HCT116 (cell line): ENCODE measurements at regions not wholly inside any gene's neighbourhood (a gene's known extent, or its start where the extent isn't known, plus 50 kb on each side); places are given as distances from the start of the nearest gene placed in this dataset.

ENCODE experiments used
- ATAC-seq: fragments of 200-7000 bp; cut with Tn5 transposase; 2 replicates; pipeline ENCODE4 v1.9.1; 2020; ENCODE audit warnings: mild to moderate bottlenecking, moderate library complexity
- BruUV-seq: library from RNA; stranded (reverse); fragments of 400-500 nt; replicated peaks from 2 replicates; lab custom pipeline; 2021; lab: Mats Ljungman, UMichigan
- CTCF ChIA-PET: fragments of 300-600 bp; sonication (Branson Sonifier 250); formaldehyde crosslinking; loops from one replicate; lab custom pipeline; 2021; ENCODE audit warnings: antibody characterized with exemption; lab: Charles Lee
- POLR2A ChIA-PET: fragments of 300-600, 350-600 bp; sonication (Branson Sonifier 250); formaldehyde crosslinking; loops from one replicate; lab custom pipeline; 2021; ENCODE audit warnings: antibody characterized with exemption; lab: Charles Lee
- RAD21 ChIA-PET, 2 experiments: fragments of 300-600 bp; sonication (Branson Sonifier 250); formaldehyde crosslinking; loops; one replicate each; lab custom pipeline; 2023; ENCODE audit warnings: low total read pairs in 2 of 2; ENCODE audit not compliant: uncharacterized antibody in 2 of 2, unreplicated experiment in 2 of 2, low non-redundant PET in 1 of 2; lab: Charles Lee
- DNase-seq: peaks from one replicate; pipeline ENCODE4 v3.0.0-alpha.2; 2010; ENCODE audit warnings: low read depth, low spot score
- H2AFZ ChIP-seq: fragments of 200-600 bp; shearing (Covaris generic), sonication (generic); 2 replicates; pipeline ENCODE4 v1.6.1; 2017; ENCODE audit warnings: low read depth, mixed run types, mixed read lengths, antibody characterized with exemption, low read length; ENCODE audit not compliant: poor library complexity, severe bottlenecking
- H3K27ac ChIP-seq: 2 replicates; pipeline ENCODE4 v1.5.1; 2012; ENCODE audit warnings: low read depth, low read length
- H3K27me3 ChIP-seq: fragments of 200-600 bp; sonication (generic); 2 replicates; pipeline ENCODE4 v1.6.1; 2016; ENCODE audit warnings: mixed run types, low read length, mixed read lengths; ENCODE audit not compliant: insufficient read depth
- H3K36me3 ChIP-seq, 2 experiments: fragments of 200-500 bp in 1 of 2; fragments of 200-600 bp in 1 of 2; sonication (Bioruptor generic) in 1 of 2; sonication (generic) in 1 of 2; 2 replicates each; pipeline versions ENCODE4 v1.5.1 to v1.6.1; 2014 to 2016; ENCODE audit warnings: low read length in 2 of 2, inconsistent platforms in 1 of 2, mixed read lengths in 1 of 2, mixed run types in 1 of 2; ENCODE audit not compliant: insufficient read depth in 2 of 2, control insufficient read depth in 1 of 2
- H3K4me1 ChIP-seq, 2 experiments: fragments of 200-600 bp in 1 of 2; sonication (generic) in 1 of 2; 2 replicates each; pipeline versions ENCODE4 v1.5.1 to v1.6.1; 2012 to 2017; ENCODE audit warnings: low read length in 2 of 2, inconsistent platforms in 1 of 2, mild to moderate bottlenecking in 1 of 2, mixed read lengths in 1 of 2, mixed run types in 1 of 2, moderate library complexity in 1 of 2; ENCODE audit not compliant: insufficient read depth in 2 of 2, control insufficient read depth in 1 of 2
- H3K4me2 ChIP-seq: fragments of 200-600 bp; sonication (generic); 2 replicates; pipeline ENCODE4 v1.6.1; 2017; ENCODE audit warnings: mixed run types, low read length, mixed read lengths
- H3K4me3 ChIP-seq, 2 experiments: fragments of 200-600 bp in 1 of 2; sonication (generic) in 1 of 2; replicated peaks in 1 of 2; 2 replicates each; pipeline ENCODE4 v1.5.1; 2011 to 2016; ENCODE audit warnings: low read length in 2 of 2, control low read depth in 1 of 2, low read depth in 1 of 2, mild to moderate bottlenecking in 1 of 2, mixed read lengths in 1 of 2, mixed run types in 1 of 2
- H3K79me2 ChIP-seq: fragments of 200-600 bp; sonication (generic); 2 replicates; pipeline ENCODE4 v1.6.1; 2017; ENCODE audit warnings: mild to moderate bottlenecking, mixed run types, low read length, moderate library complexity, mixed read lengths; ENCODE audit not compliant: insufficient read depth
- H3K9ac ChIP-seq: fragments of 200-600 bp; sonication (generic); 2 replicates; pipeline ENCODE4 v1.6.1; 2016; ENCODE audit warnings: low read length, mixed read lengths
- H3K9me2 ChIP-seq: fragments of 200-600 bp; sonication (generic), shearing (Covaris generic); 2 replicates; pipeline ENCODE4 v1.6.1; 2017; ENCODE audit warnings: mixed run types, mild to moderate bottlenecking, moderate library complexity; ENCODE audit not compliant: insufficient read depth
- H3K9me3 ChIP-seq, 2 experiments: fragments of 200-500 bp in 1 of 2; fragments of 200-600 bp in 1 of 2; sonication (Bioruptor generic) in 1 of 2; sonication (generic) in 1 of 2; 2 replicates each; pipeline ENCODE4 v1.6.1; 2014 to 2017; ENCODE audit warnings: low read length in 2 of 2, mixed read lengths in 2 of 2, inconsistent platforms in 1 of 2, low read depth in 1 of 2, mild to moderate bottlenecking in 1 of 2, mixed run types in 1 of 2, moderate library complexity in 1 of 2; ENCODE audit not compliant: control insufficient read depth in 1 of 2, insufficient read depth in 1 of 2
- H4K20me1 ChIP-seq: fragments of 200-600 bp; sonication (generic), shearing (Covaris generic); 2 replicates; pipeline ENCODE4 v1.6.1; 2017; ENCODE audit warnings: mixed run types, mild to moderate bottlenecking, moderate library complexity; ENCODE audit not compliant: insufficient read depth
- ATF3 ChIP-seq: IDR thresholded peaks from 2 replicates; pipeline ENCODE4 v1.6.1; 2012
- CBX3 ChIP-seq: IDR thresholded peaks from 2 replicates; pipeline ENCODE4 v1.6.1; 2012; ENCODE audit warnings: low read depth
- CEBPB ChIP-seq: IDR thresholded peaks from 2 replicates; pipeline ENCODE4 v1.6.1; 2012; ENCODE audit warnings: low read depth
- EGR1 ChIP-seq: IDR thresholded peaks from 2 replicates; pipeline ENCODE4 v1.6.1; 2012; ENCODE audit warnings: low read depth
- ELF1 ChIP-seq: IDR thresholded peaks from 2 replicates; pipeline ENCODE4 v1.6.1; 2012; ENCODE audit warnings: low read depth, borderline replicate concordance
- EZH2 ChIP-seq: fragments of 200-600 bp; sonication (generic); IDR thresholded peaks from 2 replicates; pipeline ENCODE4 v1.6.1; 2017; ENCODE audit warnings: antibody characterized with exemption, mixed run types
- EZH2phosphoT487 ChIP-seq: fragments of 200-600 bp; IDR thresholded peaks from 2 replicates; pipeline ENCODE4 v1.6.1; 2018; ENCODE audit warnings: antibody characterized with exemption, borderline replicate concordance
- FOSL1 ChIP-seq: IDR thresholded peaks from 2 replicates; pipeline ENCODE4 v1.6.1; 2012; ENCODE audit warnings: low read depth
- POLR2A ChIP-seq: IDR thresholded peaks from 2 replicates; pipeline ENCODE4 v1.7.0; 2011; ENCODE audit warnings: borderline replicate concordance; ENCODE audit not compliant: insufficient read depth, insufficient read length; ENCODE audit errors: extremely low read depth
- RAD21 ChIP-seq: IDR thresholded peaks from 2 replicates; pipeline ENCODE4 v1.6.1; 2012; ENCODE audit warnings: low read depth, mild to moderate bottlenecking
- REST ChIP-seq: IDR thresholded peaks from 2 replicates; pipeline ENCODE4 v1.6.1; 2012; ENCODE audit warnings: low read depth
- SIN3A ChIP-seq: IDR thresholded peaks from 2 replicates; pipeline ENCODE4 v1.6.1; 2012; ENCODE audit warnings: low read depth
- SRF ChIP-seq: IDR thresholded peaks from 2 replicates; pipeline ENCODE4 v1.6.1; 2012; ENCODE audit warnings: low read depth
- ZNF274 ChIP-seq: fragments of 200-500 bp; sonication (Bioruptor generic); IDR thresholded peaks from 2 replicates; pipeline ENCODE4 v1.6.1; 2014; ENCODE audit warnings: mild to moderate bottlenecking, low read depth, low read length, inconsistent platforms
- intact Hi-C: fragments of 100-400 bp; cut with micrococcal nuclease; formaldehyde crosslinking; loops from 2 replicates; pipeline ENCODE4 v1.10.0; 2022
- TF ChIP-seq, protein P1 (sequence below): IDR thresholded peaks from 2 replicates; pipeline ENCODE4 v1.6.1; 2011; ENCODE audit warnings: mild to moderate bottlenecking, low read length, moderate library complexity; ENCODE audit not compliant: insufficient replicate concordance; ENCODE audit errors: extremely low read depth
- TF ChIP-seq, protein P2 (sequence below), 3 experiments: fragments of 200-600 bp in 1 of 3; sonication (generic) in 1 of 3; IDR thresholded peaks in 2 of 3; conservative IDR thresholded peaks in 1 of 3; 2 replicates each; pipeline ENCODE4 v1.5.1; 2012 to 2017; ENCODE audit warnings: low read depth in 2 of 3, low read length in 2 of 3, antibody characterized with exemption in 1 of 3, borderline replicate concordance in 1 of 3, control low read depth in 1 of 3, mild to moderate bottlenecking in 1 of 3, mixed read lengths in 1 of 3, mixed run types in 1 of 3, moderate library complexity in 1 of 3; ENCODE audit not compliant: insufficient read depth in 1 of 3

DNA sequence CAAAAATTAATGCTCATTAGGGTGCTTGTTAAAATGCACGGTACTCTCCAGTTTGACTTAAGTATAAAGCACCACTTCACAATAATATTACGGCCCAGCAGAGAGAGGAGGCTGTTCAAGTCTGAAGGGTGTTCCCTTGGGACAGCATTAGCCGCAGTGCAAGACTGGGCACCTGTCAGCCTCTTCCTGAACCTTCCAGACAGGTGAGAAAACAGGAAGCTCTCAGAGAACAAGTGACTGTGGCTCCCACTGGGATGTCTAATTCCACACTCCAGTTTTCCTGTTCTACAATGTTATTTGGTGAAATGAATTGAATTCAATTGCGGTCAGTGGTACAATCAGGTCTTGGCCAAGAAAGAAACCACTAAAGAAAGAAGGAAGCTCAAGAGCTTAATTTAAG lies 414.4 kb downstream of the SMARCA1 start (continued):
- TF ChIP-seq, protein P1, sequence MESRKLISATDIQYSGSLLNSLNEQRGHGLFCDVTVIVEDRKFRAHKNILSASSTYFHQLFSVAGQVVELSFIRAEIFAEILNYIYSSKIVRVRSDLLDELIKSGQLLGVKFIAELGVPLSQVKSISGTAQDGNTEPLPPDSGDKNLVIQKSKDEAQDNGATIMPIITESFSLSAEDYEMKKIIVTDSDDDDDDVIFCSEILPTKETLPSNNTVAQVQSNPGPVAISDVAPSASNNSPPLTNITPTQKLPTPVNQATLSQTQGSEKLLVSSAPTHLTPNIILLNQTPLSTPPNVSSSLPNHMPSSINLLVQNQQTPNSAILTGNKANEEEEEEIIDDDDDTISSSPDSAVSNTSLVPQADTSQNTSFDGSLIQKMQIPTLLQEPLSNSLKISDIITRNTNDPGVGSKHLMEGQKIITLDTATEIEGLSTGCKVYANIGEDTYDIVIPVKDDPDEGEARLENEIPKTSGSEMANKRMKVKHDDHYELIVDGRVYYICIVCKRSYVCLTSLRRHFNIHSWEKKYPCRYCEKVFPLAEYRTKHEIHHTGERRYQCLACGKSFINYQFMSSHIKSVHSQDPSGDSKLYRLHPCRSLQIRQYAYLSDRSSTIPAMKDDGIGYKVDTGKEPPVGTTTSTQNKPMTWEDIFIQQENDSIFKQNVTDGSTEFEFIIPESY, result no peak
- TF ChIP-seq ATF3 (no peak), CBX3 (no peak), SRF (no peak)
- TF ChIP-seq, all 23 proteins: peak for 0

DNA sequence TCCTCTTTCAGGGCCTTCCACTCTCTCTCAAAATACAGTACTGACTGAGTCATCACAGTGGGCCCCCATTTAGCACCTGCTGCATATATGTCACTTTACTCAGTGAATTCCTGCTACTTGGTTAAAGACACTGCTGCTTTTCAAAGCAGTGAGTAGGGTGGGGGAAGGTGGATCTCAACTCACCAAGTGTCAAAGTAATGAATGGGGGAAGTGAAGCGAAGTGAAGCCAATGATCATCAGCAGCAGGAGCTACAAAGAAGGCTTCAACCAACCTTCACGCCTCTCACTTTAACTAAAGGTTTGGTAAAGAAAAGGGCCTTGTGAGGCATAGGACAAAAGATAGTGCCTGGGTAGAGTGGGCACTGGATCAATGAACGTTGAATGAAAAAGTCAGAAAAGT lies 424.1 kb downstream of the SMARCA1 start:
- DNase-seq, result no peak
- Histone ChIP-seq H3K4me1 (no peaks in the 10 kb centered on the region), H3K9me2 (no peaks in the 10 kb centered on the region), H4K20me1 (no peaks in the 10 kb centered on the region), H3K9me3 (no peaks in the 10 kb centered on the region), H3K4me2 (no peak overlapping the region), H3K27ac (no peak overlapping the region), H3K36me3 (no peaks in the 10 kb centered on the region), H2AFZ (no peak overlapping the region), H3K4me3 (no peak overlapping the region), H3K27me3 (no peaks in the 10 kb centered on the region), H3K9ac (no peak overlapping the region), H3K79me2 (no peaks in the 10 kb centered on the region)
- BruUV-seq, result no TSS peak
- intact Hi-C loops, result no loop called here
- ChIA-PET POLR2A (no interaction called here), RAD21 (no interaction called here), CTCF (no interaction called here)
- ATAC-seq, result no peak
- TF ChIP-seq EZH2 (no peak), EZH2phosphoT487 (no peak), POLR2A (no peak), EGR1 (no peak), CEBPB (no peak), REST (no peak), SIN3A (no peak), ZNF274 (no peak), CBX3 (no peak), SRF (no peak), ELF1 (no peak), FOSL1 (no peak), RAD21 (no peak), ATF3 (no peak)
- TF ChIP-seq, protein P2, sequence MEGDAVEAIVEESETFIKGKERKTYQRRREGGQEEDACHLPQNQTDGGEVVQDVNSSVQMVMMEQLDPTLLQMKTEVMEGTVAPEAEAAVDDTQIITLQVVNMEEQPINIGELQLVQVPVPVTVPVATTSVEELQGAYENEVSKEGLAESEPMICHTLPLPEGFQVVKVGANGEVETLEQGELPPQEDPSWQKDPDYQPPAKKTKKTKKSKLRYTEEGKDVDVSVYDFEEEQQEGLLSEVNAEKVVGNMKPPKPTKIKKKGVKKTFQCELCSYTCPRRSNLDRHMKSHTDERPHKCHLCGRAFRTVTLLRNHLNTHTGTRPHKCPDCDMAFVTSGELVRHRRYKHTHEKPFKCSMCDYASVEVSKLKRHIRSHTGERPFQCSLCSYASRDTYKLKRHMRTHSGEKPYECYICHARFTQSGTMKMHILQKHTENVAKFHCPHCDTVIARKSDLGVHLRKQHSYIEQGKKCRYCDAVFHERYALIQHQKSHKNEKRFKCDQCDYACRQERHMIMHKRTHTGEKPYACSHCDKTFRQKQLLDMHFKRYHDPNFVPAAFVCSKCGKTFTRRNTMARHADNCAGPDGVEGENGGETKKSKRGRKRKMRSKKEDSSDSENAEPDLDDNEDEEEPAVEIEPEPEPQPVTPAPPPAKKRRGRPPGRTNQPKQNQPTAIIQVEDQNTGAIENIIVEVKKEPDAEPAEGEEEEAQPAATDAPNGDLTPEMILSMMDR (IDR thresholded peaks at IDR 0.05 in 2 of 3, conservative IDR thresholded peaks at IDR 0.05 in 1 of 3; ENCODE audit: borderline replicate concordance in 1 of 3, insufficient read depth in 1 of 3, low read depth in 2 of 3, low read length in 2 of 3), result no peak
